HG03558 (cell line): ENCODE measurements at regions not wholly inside any gene's neighbourhood (a gene's known extent, or its start where the extent isn't known, plus 50 kb on each side); places are given as distances from the start of the nearest gene placed in this dataset.
"Not testable (repeated sequence)": the region's sequence is repeated elsewhere in the genome, so short reads cannot be mapped to it uniquely, and the experiment has no call there.

Experiments used
- ATAC-seq: cut with Tn5 transposase; IDR thresholded peaks from one replicate; pipeline ENCODE4 v1.9.1; 2021; ENCODE audit warnings: moderate number of reproducible peaks; ENCODE audit not compliant: unreplicated experiment; ENCODE audit errors: extremely low read depth

DNA sequence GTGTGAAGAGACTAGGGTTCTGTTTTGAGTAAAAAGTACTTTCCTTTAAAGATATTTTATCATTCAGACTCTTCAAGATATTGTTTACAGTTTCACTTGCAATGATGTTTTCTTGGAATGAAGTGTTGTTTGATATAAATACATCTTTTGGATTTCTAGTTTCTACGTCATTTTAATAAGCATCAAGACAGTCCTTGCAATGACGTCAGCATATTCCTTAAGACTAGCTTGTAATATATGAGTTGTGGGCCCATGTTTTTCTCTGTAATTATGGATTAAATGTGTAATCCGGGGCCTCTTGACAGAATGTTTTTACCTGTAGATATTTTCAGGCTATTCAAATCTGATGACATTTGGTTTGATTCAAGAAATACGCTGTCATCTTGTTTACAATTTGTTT lies 66.1 kb downstream of the RBMX2 start:
- no peak for ATAC-seq

DNA sequence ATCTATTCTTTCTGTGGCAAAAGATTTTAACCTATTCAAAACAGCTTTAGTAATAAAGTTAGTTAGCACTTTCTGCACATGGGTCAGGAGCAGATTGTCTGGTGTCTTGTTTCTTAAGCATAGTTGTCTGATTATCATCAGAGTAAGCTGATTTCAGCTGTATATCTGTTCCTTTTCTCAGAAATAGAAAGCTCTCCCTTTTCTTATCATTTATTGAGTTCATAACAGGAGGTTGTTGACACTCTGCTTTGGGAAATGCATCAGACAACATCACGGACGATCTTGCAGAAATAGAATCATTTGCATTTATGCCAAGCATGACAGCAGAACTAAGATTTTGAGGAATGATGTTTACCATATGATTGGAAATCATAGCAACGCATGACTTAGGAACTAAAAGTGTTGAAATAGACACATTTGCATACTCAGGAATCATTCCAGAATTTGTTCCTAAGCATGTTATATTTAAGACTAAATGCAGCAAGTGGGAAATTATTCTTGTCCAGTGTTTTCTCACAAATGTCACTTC lies 66.7 kb downstream of the RBMX2 start:
- ATAC-seq: no peak

DNA sequence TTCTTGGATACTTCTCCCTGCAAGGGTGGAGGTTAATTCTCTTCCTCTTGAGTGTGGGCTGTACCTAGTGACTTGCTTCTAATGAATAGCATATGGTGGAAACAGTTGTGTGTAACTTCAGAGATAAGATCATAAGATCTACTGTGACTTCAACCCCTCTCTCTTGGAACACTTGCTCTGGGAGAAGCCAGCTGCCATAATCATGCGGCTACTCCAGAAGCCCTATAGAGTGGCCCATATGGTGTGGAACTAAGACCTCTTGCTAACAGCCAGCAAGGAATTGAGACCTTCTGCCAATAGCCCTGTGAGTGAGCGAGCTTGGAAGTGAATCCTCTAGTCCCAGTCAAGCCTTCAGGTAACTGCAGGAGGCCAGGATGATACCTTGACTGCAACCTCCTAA lies 81.1 kb downstream of the RBMX2 start:
- ATAC-seq: no peak

DNA sequence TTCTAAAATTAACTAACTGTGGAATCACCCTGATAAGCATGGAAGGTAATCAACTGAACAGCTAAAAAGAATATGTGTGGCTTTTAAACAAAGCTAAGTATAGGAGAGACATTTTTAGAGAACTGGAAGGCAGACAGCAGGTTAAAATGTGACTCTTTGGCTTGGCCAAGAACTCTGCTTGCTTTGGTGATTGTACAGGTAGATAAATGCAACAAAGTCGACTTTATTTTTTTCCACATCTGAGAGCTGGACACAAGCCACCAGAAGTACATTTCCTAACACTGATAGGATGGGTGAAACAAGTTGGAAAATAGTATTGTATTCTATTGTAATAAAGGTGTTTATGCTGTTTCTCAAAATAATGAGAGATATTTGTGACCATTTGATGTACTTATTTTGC lies 84.1 kb downstream of the RBMX2 start:
- ATAC-seq: no peak

DNA sequence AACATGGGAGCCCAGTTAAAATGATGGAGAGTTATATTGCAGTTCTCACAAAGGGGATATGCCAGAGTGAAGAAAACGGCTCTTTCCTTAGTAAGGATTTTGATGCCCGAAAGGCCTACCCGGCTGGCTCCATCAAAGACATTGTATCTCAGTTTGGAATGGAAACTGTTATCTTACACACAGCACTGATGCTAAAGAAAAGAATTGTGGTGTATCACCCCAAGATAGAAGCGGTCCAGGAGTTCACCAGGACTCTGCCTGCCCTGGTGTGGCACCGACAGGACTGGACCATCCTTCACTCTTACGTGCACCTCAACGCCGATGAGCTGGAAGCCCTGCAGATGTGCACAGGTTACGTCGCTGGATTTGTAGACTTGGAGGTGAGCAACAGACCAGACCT lies 93.7 kb downstream of the RBMX2 start:
- not testable (repeated sequence) for ATAC-seq

DNA sequence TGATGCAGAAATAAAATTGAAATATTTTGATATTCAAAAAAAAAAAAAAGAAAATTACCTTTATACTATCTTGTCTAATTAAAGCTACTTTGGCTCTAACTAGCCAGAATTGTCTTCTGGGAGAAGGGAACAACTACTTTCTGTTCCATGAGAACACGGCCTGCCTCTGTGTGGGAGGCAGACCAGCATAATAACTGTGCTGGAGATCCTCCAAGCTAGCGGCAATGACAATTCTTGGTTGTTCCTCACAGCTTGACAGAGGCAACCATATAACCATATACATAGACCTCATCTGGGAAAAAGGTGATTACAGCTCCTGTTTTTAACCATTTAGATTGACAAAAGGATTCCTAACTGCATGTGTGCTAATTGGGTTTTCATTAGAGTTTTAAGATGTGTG lies 95.7 kb downstream of the RBMX2 start:
- ATAC-seq: no peak

DNA sequence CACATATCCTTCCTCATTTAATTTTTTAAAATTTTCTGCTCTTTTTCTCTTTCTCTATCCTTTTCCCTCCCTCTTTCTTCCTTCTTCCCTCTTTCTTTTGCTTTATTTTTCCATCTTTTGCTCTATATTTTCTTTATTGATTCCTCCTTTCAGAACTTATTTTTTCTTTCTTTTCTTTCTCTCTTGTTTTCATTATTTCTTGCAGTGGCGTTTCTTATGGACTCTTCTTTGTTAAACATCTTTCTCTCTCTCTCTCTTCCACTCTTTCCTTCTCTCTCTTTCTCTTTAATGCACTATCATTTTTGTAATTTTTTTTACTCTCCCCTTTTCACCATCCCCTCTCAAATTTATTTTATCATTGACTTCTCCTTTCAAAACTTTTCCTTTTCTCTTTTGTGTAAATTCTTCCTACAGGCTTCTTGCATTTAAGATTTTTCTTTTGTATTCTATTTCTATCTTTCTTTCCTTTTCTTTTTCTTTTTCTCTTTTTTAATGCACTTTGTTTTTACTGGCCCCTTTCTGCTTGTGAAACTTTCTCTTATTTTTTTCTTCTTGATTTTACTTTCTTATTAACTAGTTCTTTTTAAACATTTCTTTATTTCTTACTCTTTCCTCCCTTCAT lies 97.0 kb downstream of the RBMX2 start:
- ATAC-seq: no peak

DNA sequence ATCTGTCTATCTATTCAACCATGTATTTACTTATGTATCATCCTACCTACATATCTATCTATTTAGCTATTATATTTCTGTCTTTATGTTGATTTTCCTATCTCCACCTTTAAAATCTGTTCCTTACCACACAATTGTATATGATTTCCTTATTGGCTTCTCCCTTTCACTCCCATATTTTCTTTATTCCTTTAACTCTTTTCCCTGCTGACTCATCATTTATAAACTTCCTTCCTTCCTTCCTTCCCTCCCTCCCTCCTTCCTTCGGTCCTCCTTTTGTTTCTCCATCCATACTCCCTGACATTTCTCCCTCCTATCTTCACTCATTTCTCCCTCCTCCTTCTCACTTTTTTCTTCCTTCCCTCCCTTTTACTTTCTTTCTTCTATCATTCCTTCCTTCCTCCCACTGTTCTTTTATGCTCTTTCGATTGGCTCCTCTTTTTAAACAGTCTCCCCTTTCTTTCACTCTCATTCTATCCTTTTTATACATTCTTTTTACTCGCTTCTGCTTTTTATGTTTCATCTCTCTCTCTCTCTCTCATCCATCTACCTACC lies 100.3 kb downstream of the RBMX2 start:
- ATAC-seq: no peak

DNA sequence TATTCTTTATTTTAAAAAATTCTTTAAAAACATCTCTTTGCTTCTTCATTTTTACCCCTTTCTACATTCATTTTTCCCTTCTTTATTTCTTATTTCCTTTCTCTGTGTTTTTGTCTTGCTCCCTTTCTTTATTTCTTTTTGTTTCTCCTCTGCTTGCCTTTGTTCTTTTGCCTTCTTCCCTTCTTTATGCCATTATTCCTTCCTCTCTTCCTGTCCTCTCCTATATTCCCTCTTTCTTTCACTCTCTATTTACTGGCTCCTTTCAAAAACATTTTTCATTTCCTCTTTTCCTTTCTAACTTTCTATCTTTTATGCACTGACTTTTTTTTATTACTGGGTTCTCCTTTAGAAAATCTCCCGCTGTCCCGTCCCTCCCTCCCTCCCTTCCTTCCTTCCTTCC lies 102.2 kb downstream of the RBMX2 start:
- no peak for ATAC-seq

DNA sequence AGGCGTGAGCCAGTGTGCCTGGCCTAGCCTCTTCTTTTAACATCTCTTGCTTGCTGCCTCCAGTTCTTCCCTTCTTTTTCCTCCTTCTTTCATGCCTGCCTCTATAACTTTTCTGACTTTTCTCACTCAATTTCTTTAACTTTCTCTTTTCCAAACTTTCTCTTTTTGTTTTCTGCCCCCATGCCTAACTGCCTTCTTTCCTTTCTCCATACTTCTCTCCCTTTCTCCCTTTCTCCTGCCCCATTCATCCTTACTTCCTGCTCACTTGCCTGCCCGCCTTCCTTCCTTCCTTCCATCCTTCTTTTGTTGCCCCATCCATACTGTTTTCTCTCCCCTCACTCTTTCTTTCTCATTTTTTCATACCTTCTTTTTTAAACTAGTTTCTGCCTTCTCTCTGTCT lies 105.2 kb downstream of the RBMX2 start:
- ATAC-seq: no peak

DNA sequence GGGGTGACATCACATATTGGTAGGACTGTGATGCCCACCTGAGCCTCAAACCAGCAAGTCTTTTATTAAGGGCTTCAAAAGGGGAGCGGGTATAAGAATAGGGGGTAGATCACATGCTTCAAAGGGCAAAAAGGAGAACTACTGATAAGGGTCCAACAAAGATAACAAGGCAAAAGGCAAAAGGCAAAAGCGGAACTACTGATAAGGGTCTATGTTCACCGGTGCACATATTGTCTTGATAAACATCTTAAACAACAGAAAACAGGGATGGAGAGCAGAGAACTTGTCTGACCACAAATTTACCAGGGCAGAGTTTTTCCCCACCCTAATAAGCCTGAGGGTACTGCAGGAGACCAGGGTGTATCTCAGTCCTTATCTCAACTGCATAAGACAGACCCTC lies 110.7 kb downstream of the RBMX2 start:
- not testable (repeated sequence) for ATAC-seq

DNA sequence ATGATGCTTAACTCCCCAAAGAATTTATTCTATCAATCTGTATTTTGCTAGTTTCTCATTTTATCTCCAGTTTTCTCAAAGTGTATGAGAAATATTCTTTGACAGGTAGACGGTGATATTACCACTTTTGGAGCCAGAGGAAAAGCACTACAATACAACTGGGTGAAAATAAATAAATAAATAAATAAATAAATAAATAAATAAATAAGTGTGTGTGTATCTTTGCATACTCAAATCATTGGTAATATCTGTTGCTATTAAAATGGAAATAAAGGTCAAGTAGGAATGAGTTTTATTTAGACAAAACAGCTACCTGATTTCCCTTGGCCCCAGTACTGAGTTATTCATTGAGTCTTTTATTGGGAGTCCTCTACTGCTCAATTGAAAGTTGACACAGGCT lies 114.3 kb downstream of the RBMX2 start:
- no peak for ATAC-seq

DNA sequence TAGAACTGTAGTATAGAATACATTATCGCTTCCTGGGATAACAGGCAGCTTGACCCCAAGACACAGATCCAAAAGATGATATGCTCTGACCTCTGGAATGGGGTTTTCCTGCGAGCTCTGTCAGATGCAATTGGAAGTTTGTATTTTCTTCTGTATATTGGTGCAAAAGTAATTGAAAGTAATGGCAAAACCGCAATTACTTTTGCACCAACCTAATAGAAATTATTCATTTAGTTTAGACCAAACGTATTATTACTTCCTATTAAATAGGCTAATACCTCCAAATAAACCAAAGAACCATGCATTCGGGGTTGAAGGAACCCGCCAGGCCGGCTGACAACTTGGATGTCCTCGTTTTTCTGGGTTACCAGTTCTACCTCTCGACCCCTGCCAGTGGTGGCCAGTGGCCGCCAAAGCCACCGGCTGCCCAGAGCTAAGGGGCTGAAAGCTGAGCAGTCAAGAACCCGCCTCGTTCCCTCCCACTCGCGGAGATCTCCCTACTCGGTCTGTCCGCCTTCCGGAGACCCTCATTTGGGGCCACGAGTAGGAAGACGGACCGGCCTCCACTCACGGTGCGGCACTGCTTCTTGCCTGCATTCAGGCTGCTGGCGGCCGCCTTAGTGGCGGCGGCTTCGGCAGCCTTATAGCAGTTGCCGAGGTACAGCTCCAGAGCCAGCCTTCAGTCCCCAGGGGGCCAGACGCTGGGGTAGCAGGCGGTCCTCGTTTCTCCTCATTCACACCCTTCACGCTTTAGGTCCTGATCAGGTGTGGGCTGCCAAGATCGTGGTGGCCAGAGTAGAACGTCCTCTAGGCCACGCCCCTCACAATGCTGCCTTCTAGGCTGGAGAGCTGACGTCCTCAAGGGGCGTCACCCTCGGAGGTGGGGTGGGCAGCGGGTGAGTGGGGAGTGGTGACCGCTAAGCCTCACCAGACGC lies 121.9 kb downstream of the RBMX2 start:
- no peak for ATAC-seq

DNA sequence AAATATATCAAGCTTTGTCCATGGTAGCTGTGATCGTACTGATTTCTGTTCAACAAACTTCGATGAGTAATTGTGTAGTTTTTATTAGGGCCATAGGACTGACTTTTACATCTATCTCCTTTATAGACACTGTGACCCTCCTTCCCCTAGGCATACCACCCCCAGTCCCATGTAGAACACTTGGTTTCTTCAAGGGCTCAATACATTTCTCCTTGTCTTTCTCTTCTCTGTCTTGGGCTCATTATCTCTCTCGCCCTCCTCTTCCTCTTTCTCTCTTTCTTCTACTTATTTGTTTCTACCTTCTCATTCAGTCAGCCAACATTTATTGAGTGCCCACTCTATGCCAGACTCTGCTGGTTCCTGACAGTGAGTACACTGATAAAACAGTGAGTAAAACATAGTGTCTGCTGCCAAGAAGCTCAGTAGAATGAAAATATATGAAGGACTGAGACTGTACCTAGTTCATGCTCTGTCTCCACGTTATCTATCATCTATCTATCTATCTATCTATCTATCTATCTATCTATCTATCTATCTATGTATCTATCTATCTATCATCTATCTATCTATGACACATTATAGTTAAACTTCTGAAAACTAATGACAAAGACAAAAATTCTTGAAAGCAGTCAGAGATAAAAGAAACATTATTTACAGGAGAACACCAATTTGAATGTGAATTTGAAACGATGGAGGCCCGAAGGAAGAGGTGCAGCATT lies 122.8 kb downstream of the RBMX2 start:
- no peak for ATAC-seq

DNA sequence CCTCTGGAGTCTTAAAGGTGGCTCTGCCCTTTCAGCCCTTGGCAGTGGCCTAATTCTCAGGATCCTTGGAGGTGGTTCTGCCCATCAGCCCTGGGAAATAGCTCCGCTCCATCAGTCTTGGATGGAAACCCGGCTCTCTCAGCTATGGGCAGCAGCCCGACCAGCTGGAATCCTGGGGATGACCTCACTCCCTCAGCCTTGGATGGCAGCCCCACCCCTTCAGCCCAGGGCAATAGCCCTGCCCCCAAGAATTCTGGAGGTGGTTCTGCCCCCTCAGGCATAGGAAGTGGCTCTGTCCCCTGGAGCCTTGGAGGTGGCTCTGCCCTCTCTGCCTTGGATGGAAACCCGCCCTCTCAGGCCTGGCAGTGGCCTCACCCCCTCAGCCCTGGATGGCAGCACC lies 127.7 kb downstream of the RBMX2 start:
- no peak for ATAC-seq

DNA sequence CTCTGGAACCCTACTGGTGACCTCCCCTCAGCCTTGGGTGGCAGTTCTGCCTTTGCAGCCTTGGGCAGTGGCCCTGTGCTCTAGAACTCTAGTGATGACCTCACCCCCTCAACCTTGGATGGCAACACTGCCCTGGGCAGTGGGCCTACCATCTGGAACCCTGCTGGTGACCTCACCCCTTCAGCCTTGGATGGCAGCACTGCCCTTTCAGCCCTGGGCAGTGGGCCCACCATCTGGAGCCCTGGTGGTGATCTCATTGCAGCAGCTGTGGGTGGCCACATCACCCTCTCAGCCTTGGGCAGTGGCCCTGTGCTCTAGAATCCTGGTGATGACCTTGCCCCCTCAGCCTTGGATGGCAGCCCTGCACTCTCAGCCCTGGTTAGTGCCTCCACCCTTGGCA lies 129.3 kb downstream of the RBMX2 start:
- ATAC-seq: no peak

DNA sequence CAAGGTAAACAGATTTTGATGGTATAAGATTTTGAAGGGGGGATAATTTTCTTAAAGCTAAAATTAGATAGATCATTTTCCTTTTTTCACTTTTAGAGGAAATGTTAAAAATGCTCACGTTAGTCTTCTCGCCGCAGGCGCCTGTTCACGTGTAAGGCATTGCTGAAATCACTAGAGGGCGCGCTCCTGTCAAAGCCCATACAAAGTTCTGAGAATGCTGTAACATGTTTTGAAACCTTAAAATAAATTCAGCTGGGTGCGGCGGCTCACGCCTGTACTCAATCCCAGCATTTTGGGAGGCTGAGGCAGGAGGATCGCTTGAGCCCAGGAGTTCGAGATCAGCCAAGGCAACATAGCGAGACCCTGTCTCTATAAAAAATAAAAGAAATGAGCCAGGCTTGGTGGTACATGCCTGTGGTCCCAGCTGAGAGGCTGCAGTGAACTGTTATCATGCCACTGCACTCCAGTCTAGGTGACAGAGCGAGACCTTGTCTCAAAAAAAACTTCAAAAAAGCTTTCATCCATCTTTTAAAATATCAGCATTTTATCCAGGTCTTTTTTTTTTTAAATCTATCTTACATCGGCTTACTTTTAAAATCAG lies 138.0 kb downstream of the RBMX2 start:
- ATAC-seq: no peak

DNA sequence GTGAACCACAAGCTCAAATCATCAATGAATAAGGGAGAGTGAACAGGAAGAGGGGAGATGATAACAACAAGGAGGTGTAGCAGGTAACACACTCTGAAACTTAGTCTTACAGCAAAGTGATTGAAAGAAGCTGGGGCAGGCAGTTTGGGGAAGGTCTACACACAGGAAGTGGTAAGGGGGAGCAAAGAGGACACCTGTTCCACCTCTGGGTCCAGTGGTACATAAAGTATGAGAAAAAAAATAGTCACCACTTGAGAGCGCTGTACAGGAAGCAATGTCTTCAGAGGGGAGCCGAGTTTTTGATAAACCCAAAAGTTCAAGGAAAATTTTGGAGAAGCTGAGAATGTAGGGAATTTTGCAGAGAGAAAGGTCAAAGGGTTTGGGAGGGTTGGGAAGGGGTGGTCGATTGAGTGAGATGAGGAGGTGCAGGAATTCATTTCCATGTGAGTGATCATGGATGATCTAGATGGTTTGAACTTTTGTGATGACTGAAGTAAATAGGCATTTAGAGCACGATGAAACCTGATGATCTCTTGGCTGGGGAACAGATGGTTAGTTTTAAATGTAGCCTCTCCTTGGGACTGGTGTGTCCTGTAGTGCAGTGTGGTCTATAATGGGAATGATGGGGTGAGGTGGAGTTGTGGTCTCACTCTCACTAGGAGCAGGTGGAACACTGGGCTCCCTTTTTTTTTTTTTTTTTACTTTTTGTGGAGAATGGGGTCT lies 142.0 kb downstream of the RBMX2 start:
- ATAC-seq: no peak

DNA sequence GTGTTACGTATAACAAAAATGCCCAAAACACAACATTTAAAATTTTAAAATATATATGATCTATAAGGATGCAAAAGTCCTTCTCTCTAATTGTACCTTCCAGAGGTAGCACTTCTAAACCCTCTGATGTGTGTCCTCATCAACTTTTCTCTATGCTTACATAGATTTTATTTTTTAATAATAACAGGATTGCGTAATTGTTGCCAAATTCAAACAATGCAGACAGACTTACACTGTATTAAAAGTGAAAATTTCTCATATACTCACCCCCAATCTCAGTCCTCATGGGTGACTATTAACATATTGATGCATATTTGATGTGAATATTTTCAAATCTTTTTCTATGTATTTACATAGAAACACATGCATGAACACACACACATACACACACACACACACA lies 144.0 kb downstream of the RBMX2 start:
- no peak for ATAC-seq

DNA sequence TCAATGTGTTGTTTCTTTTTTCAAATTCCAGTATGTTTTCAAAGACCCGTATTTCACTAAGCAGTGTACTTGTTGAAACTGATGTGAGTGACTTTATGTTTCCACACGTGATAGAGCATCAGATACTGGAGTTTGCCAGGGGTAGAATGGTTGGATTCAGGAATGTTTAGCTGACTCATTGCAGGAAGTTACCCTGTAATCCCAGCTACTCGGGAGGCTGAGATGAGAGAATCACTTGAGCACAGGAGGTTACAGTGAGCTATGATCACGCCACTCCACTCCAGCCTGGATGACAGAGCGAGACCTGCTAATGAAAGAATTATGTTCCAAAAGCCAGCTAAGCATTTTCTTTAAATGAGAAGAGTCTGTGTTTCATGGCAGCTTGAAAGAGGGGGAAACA lies 147.6 kb downstream of the RBMX2 start:
- not testable (repeated sequence) for ATAC-seq
